ENCODE measurements at regions not wholly inside any gene's neighbourhood (a gene's known extent, or its start where the extent isn't known, plus 50 kb on each side); places are given as distances from the start of the nearest gene placed in this dataset.

DNA sequence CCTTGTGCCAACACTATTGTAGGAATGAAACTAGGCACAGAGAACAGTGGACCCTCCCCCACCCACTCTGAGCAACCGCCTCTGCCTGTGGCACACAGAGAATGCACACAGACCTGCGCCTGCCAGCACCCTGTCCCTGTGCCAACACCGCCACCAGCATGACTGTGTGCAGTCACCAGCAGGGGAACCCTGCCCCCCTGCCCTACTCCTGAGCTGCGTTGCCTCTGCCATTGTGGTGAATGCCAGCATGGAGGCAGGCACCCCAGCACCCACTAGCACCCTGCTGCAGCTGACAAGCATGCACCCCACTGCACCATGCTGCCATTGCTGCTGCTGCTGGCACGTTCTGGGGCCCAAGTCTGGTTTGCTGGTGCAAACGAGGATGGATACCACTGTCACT lies 94.4 kb upstream of the PRLR start:
- TF ChIP-seq, protein P1, sequence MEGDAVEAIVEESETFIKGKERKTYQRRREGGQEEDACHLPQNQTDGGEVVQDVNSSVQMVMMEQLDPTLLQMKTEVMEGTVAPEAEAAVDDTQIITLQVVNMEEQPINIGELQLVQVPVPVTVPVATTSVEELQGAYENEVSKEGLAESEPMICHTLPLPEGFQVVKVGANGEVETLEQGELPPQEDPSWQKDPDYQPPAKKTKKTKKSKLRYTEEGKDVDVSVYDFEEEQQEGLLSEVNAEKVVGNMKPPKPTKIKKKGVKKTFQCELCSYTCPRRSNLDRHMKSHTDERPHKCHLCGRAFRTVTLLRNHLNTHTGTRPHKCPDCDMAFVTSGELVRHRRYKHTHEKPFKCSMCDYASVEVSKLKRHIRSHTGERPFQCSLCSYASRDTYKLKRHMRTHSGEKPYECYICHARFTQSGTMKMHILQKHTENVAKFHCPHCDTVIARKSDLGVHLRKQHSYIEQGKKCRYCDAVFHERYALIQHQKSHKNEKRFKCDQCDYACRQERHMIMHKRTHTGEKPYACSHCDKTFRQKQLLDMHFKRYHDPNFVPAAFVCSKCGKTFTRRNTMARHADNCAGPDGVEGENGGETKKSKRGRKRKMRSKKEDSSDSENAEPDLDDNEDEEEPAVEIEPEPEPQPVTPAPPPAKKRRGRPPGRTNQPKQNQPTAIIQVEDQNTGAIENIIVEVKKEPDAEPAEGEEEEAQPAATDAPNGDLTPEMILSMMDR (conservative IDR thresholded peaks at IDR 0.05 in 1 of 2, IDR thresholded peaks at IDR 0.05 in 1 of 2; ENCODE audit: extremely low read depth in 1 of 2, insufficient read depth in 1 of 2, low read depth in 1 of 2, low read length in 2 of 2): no peak
- TF ChIP-seq EZH2 (IDR thresholded peaks at IDR 0.05; ENCODE audit: borderline replicate concordance, low read length): no peak

Data from mammary epithelial cell (primary cell).